OCI-LY7 (cell line): ENCODE measurements at regions not wholly inside any gene's neighbourhood (a gene's known extent, or its start where the extent isn't known, plus 50 kb on each side); places are given as distances from the start of the nearest gene placed in this dataset.

Source experiments
- BruUV-seq: library from RNA; stranded (reverse); fragments of 400-500 nt; replicated peaks from 2 replicates; lab custom pipeline; 2021; lab: Mats Ljungman, UMichigan
- CTCF ChIA-PET: fragments of 300-600 bp; sonication (Branson Sonifier 250); formaldehyde crosslinking; loops from one replicate; lab custom pipeline; 2022; ENCODE audit warnings: antibody characterized with exemption; ENCODE audit not compliant: unreplicated experiment; lab: Charles Lee
- POLR2A ChIA-PET: fragments of 300-600 bp; sonication (Branson Sonifier 250); formaldehyde crosslinking; loops from one replicate; lab custom pipeline; 2022; ENCODE audit warnings: antibody characterized with exemption; lab: Charles Lee
- DNase-seq: peaks from one replicate; pipeline ENCODE4 v3.0.0-alpha.2; 2015; ENCODE audit warnings: low spot score
- H2AFZ ChIP-seq: fragments of 200-600 bp; sonication (generic), shearing (Covaris generic); 2 replicates; pipeline ENCODE4 v1.6.1; 2014; ENCODE audit warnings: mild to moderate bottlenecking, antibody characterized with exemption, low read length, moderate library complexity
- H3K27ac ChIP-seq: fragments of 200-600 bp; sonication (generic); 2 replicates; pipeline ENCODE4 v1.5.1; 2014; ENCODE audit warnings: mixed run types, low read depth, mild to moderate bottlenecking, moderate library complexity, low read length, inconsistent platforms; ENCODE audit not compliant: poor library complexity, severe bottlenecking
- H3K36me3 ChIP-seq: fragments of 200-600 bp; sonication (generic); 2 replicates; pipeline ENCODE4 v1.6.1; 2014; ENCODE audit warnings: mild to moderate bottlenecking, antibody characterized with exemption, low read length, moderate library complexity, mixed read lengths; ENCODE audit not compliant: insufficient read depth
- H3K4me1 ChIP-seq: fragments of 200-600 bp; sonication (generic); 2 replicates; pipeline ENCODE4 v1.5.1; 2014; ENCODE audit warnings: mild to moderate bottlenecking, low read length; ENCODE audit not compliant: insufficient read depth, poor library complexity, severe bottlenecking
- H3K4me2 ChIP-seq: fragments of 200-600 bp; sonication (generic); 2 replicates; pipeline ENCODE4 v1.6.1; 2014; ENCODE audit warnings: mild to moderate bottlenecking, low read length
- H3K4me3 ChIP-seq: fragments of 200-600 bp; sonication (generic); 2 replicates; pipeline ENCODE4 v1.5.1; 2014; ENCODE audit warnings: mild to moderate bottlenecking, low read depth, low read length; ENCODE audit not compliant: poor library complexity, severe bottlenecking
- H3K79me2 ChIP-seq: fragments of 200-600 bp; sonication (generic); 2 replicates; pipeline ENCODE4 v1.6.1; 2016; ENCODE audit warnings: low read depth, mild to moderate bottlenecking, low read length, moderate library complexity, mixed read lengths; ENCODE audit not compliant: insufficient read depth
- H3K9me2 ChIP-seq: fragments of 200-600 bp; sonication (generic); 2 replicates; pipeline ENCODE4 v1.6.1; 2016; ENCODE audit warnings: mild to moderate bottlenecking, low read length, mixed read lengths; ENCODE audit not compliant: insufficient read depth
- H3K9me3 ChIP-seq: fragments of 200-600 bp; sonication (generic); 2 replicates; pipeline ENCODE4 v1.6.1; 2014; ENCODE audit warnings: mild to moderate bottlenecking, mixed run types, low read length, mixed read lengths
- H4K20me1 ChIP-seq: fragments of 200-600 bp; sonication (generic); 2 replicates; pipeline ENCODE4 v1.6.1; 2014; ENCODE audit warnings: mild to moderate bottlenecking, antibody characterized with exemption, low read length, moderate library complexity, mixed read lengths; ENCODE audit not compliant: insufficient read depth
- EZH2phosphoT487 ChIP-seq: fragments of 200-600 bp; sonication (generic); IDR thresholded peaks from 2 replicates; pipeline ENCODE4 v1.6.1; 2018; ENCODE audit warnings: low read depth, borderline replicate concordance, mild to moderate bottlenecking, mixed run types, antibody characterized with exemption, low read length, moderate library complexity, mixed read lengths
- intact Hi-C: fragments of 100-400 bp; cut with micrococcal nuclease; formaldehyde crosslinking; loops from one replicate; pipeline ENCODE4 v1.10.0; 2022; ENCODE audit not compliant: unreplicated experiment
- TF ChIP-seq, protein P1 (sequence below): fragments of 200-600 bp; sonication (generic); conservative IDR thresholded peaks from 2 replicates; pipeline ENCODE4 v1.5.1; 2014; ENCODE audit warnings: mild to moderate bottlenecking, antibody characterized with exemption, low read length, moderate library complexity, mixed read lengths

DNA sequence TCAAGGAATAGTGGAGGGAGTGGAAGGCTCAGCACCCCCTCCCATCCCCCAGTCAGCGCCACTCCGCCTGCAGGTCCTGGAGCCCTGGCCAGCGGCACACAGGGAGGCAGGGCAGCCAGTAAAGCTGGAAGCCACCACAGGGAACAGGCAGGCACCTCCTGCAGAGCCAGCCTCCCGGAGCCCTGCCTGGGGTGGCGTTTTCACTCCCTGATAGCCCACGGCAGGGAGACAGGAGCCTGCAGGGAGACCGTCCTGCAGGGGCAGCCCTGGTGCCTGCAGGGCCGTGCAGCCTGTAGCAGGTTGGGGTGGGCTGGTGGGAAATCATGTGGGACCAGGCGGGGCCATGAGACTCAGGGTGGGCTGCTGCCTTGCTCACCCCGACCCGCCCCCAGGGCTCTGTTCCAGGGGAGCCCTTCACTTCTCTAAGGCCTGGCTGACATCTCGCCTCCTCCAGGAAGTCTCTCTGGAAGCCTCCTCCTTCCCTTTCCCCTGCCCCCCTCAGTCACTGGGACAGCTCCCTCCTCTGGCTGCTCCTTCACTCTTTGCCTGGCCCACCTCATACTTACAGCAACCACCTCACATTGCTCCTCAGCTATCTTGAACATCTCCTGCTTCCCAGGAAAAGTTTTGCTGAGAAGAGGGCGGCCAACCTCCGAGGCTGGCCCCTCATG is 221.0 kb downstream of the GLI2 start:
- intact Hi-C loops: loop anchor here (10.0 kb wide), 2 partner anchors 118 to 262 kb away; no protein-coding TSS in a partner anchor
- ChIA-PET CTCF (no interaction called here), POLR2A (interaction anchor here (0.7 kb wide), 1 partner anchor 128 kb away, joined by 3 read pairs; no protein-coding TSS in a partner anchor)
- Histone ChIP-seq H4K20me1 (no peaks in the 10 kb centered on the region), H3K4me3 (no peak overlapping the region), H3K79me2 (no peaks in the 10 kb centered on the region), H3K27ac (no peak overlapping the region), H3K4me1 (no peaks in the 10 kb centered on the region), H3K4me2 (no peak overlapping the region), H3K36me3 (no peaks in the 10 kb centered on the region), H2AFZ (no peak overlapping the region), H3K9me3 (no peaks in the 10 kb centered on the region), H3K9me2 (no peaks in the 10 kb centered on the region)
- BruUV-seq: no TSS peak
- no peak for TF ChIP-seq EZH2phosphoT487
- TF ChIP-seq, protein P1, sequence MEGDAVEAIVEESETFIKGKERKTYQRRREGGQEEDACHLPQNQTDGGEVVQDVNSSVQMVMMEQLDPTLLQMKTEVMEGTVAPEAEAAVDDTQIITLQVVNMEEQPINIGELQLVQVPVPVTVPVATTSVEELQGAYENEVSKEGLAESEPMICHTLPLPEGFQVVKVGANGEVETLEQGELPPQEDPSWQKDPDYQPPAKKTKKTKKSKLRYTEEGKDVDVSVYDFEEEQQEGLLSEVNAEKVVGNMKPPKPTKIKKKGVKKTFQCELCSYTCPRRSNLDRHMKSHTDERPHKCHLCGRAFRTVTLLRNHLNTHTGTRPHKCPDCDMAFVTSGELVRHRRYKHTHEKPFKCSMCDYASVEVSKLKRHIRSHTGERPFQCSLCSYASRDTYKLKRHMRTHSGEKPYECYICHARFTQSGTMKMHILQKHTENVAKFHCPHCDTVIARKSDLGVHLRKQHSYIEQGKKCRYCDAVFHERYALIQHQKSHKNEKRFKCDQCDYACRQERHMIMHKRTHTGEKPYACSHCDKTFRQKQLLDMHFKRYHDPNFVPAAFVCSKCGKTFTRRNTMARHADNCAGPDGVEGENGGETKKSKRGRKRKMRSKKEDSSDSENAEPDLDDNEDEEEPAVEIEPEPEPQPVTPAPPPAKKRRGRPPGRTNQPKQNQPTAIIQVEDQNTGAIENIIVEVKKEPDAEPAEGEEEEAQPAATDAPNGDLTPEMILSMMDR: no peak
- no peak for DNase-seq

DNA sequence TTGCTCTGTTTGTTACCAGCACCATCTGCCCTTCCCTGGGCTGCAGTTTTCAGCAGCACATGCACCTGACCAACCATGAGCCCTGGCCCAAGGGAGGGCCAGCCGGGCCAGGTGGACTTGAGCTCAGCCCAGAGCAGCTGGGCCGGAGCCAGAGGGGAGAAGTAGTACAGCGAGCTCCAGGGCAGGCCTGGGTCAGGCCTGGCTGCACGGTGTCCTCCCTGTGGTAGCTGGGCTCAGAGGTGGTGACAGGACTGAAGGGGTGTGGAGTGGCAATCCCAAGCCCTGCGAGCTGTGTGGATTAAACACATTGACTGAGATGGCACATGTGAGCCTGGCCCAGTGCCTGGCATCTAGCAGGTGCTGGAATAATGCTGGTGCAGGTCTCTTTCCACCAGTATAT is 222.2 kb downstream of the GLI2 start:
- no TSS peak for BruUV-seq

DNA sequence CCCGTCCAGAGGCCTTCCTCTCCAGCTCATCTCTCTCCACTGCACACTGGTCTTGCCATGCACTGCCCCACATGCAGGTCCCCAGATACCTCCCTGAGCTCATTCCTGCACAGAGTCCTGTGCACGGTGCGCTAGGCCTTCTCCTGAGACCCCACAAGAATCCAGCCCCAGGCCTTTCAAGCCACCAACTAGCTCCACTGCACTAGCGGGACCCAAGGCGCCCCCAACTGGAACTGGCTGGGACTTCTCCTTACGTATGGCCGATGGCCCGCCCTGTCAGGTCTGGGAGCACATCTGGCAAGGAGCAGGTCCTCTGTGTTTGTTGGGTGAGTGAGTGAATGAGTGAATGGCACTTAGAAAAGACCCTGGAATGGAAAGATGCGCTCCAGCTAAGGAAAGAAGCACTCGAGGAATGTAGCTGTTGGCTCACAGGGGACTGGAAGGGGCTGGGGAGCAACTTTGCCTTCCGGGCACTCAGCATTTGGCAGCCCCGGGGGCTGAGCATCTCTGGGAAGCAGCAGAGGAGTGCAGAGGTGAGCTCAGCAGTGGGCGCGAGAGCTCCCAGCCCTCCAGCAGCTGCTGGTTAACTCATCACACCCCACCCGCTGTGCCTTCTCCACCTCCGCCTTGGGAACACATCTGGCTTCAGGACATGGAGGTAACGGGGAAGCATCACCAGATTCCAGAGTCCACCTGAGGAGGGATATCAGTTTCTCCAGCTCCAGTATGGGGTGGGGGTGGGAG is 223.1 kb downstream of the GLI2 start:
- no peaks in the 10 kb centered on the region for H4K20me1 ChIP-seq
- no peaks in the 10 kb centered on the region for H3K9me2 ChIP-seq
- no peaks in the 10 kb centered on the region for H3K79me2 ChIP-seq
- H3K36me3 ChIP-seq: no peaks in the 10 kb centered on the region
- no peak overlapping the region for H3K4me2 ChIP-seq
- TF ChIP-seq EZH2phosphoT487: no peak
- TF ChIP-seq, protein P1: peak; percentile 58
- CTCF ChIA-PET: interaction anchor here (0.6 kb wide), 1 partner anchor 94 kb away, joined by 4 read pairs; no protein-coding TSS in a partner anchor
- no peak overlapping the region for H3K27ac ChIP-seq
- H3K4me3 ChIP-seq: no peak overlapping the region
- POLR2A ChIA-PET: no interaction called here
- DNase-seq: peak; percentile 16
- no peak overlapping the region for H2AFZ ChIP-seq
- H3K4me1 ChIP-seq: peaks cover 2% of the 10 kb centered on the region
- H3K9me3 ChIP-seq: no peaks in the 10 kb centered on the region
- intact Hi-C loops: loop anchor here (10.0 kb wide), 2 partner anchors 116 to 264 kb away; no protein-coding TSS in a partner anchor
- BruUV-seq: no TSS peak

More for the DNA sequence above, 222.2 kb downstream of the GLI2 start:
- H3K4me3 ChIP-seq: no peak overlapping the region
- no peak overlapping the region for H2AFZ ChIP-seq
- H3K27ac ChIP-seq: no peak overlapping the region
- no peaks in the 10 kb centered on the region for H3K36me3 ChIP-seq
- ChIA-PET POLR2A (interaction anchor here (1.1 kb wide), 1 partner anchor 11 kb away, joined by 3 read pairs; no protein-coding TSS in a partner anchor), CTCF (no interaction called here)
- intact Hi-C loops: loop anchor here (10.0 kb wide), 2 partner anchors 117 to 263 kb away; no protein-coding TSS in a partner anchor
- no peak for TF ChIP-seq EZH2phosphoT487
- no peaks in the 10 kb centered on the region for H4K20me1 ChIP-seq
- H3K9me3 ChIP-seq: no peaks in the 10 kb centered on the region
- no peaks in the 10 kb centered on the region for H3K9me2 ChIP-seq
- H3K4me2 ChIP-seq: no peak overlapping the region
- H3K4me1 ChIP-seq: no peaks in the 10 kb centered on the region
- H3K79me2 ChIP-seq: no peaks in the 10 kb centered on the region
- DNase-seq: no peak
